Mucosa of stomach (tissue), 1 donor: ENCODE measurements at regions not wholly inside any gene's neighbourhood (a gene's known extent, or its start where the extent isn't known, plus 50 kb on each side); places are given as distances from the start of the nearest gene placed in this dataset.
"Not testable (repeated sequence)": the region's sequence is repeated elsewhere in the genome, so short reads cannot be mapped to it uniquely, and the experiment has no call there.

Experiments
- H3K27me3 ChIP-seq: one replicate; pipeline ENCODE4 v1.7.0; 2013; ENCODE audit warnings: mild to moderate bottlenecking, low read length; ENCODE audit not compliant: control insufficient read depth, insufficient read depth
- H3K36me3 ChIP-seq: one replicate; pipeline ENCODE4 v1.7.0; 2013; ENCODE audit warnings: low read length; ENCODE audit not compliant: control insufficient read depth, insufficient read depth
- H3K4me1 ChIP-seq: one replicate; pipeline ENCODE4 v1.7.0; 2013; ENCODE audit warnings: mild to moderate bottlenecking, low read length; ENCODE audit not compliant: control insufficient read depth, insufficient read depth
- H3K4me3 ChIP-seq: one replicate; pipeline ENCODE4 v1.7.0; 2013; ENCODE audit warnings: low read length
- H3K9ac ChIP-seq: one replicate; pipeline ENCODE4 v1.7.0; 2013; ENCODE audit warnings: mild to moderate bottlenecking, low read length, moderate library complexity
- H3K9me3 ChIP-seq: one replicate; pipeline ENCODE4 v1.7.0; 2013; ENCODE audit warnings: mild to moderate bottlenecking, low read length, moderate library complexity; ENCODE audit not compliant: control insufficient read depth
- donor health status: Pancreatic carcinoma.

GRCh38 chr2:128415779-128416061 lies 97.1 kb upstream of the HS6ST1 start:
- Histone ChIP-seq H3K27me3 (no peaks in the 10 kb centered on the region), H3K9ac (no peak overlapping the region), H3K4me1 (no peaks in the 10 kb centered on the region), H3K36me3 (no peaks in the 10 kb centered on the region), H3K4me3 (no peak overlapping the region), H3K9me3 (no peaks in the 10 kb centered on the region)

GRCh38 chr2:128416109-128416785 lies 97.6 kb upstream of the HS6ST1 start:
- Histone ChIP-seq H3K4me1 (no peaks in the 10 kb centered on the region), H3K36me3 (no peaks in the 10 kb centered on the region), H3K27me3 (no peaks in the 10 kb centered on the region), H3K9ac (no peak overlapping the region), H3K9me3 (no peaks in the 10 kb centered on the region), H3K4me3 (no peak overlapping the region)

GRCh38 chr2:128416806-128417205 lies 98.1 kb upstream of the HS6ST1 start:
- Histone ChIP-seq H3K36me3 (no peaks in the 10 kb centered on the region), H3K9me3 (no peaks in the 10 kb centered on the region), H3K4me1 (no peaks in the 10 kb centered on the region), H3K4me3 (no peak overlapping the region), H3K9ac (no peak overlapping the region), H3K27me3 (no peaks in the 10 kb centered on the region)

- H3K9ac ChIP-seq, H3K36me3 ChIP-seq, H3K9me3 ChIP-seq, H3K4me1 ChIP-seq, H3K27me3 ChIP-seq, H3K4me3 ChIP-seq: not testable (repeated sequence)
Observed at GRCh38 chr2:128417264-128417663, 98.6 kb upstream of the HS6ST1 start.

DNA sequence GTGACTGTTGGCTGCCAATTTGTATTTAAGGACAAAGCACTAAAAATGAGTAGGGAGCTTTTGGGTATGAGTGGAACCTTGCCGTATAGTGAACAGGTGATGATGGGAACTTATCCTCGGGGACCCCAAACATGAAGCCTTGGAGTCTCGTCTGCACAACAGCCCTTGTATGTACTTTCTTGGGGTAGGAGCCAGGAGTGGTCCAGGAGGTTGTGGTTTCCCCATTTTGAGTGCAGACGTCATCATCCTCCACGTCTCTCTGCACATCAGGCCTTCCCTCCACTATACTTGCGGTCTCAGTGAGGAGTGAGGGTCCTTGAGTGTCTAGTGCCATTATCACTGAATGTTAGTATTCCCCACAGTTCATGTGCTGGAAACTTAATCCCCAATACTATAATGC lies 101.5 kb upstream of the HS6ST1 start:
- no peaks in the 10 kb centered on the region for H3K9me3 ChIP-seq
- no peaks in the 10 kb centered on the region for H3K27me3 ChIP-seq
- no peak overlapping the region for H3K4me3 ChIP-seq
- no peaks in the 10 kb centered on the region for H3K36me3 ChIP-seq
- H3K4me1 ChIP-seq: no peaks in the 10 kb centered on the region
- no peak overlapping the region for H3K9ac ChIP-seq

- no peaks in the 10 kb centered on the region for H3K4me1 ChIP-seq
- no peaks in the 10 kb centered on the region for H3K36me3 ChIP-seq
- H3K4me3 ChIP-seq: no peak overlapping the region
- no peaks in the 10 kb centered on the region for H3K27me3 ChIP-seq
- H3K9me3 ChIP-seq: no peaks in the 10 kb centered on the region
- H3K9ac ChIP-seq: no peak overlapping the region
Observed at GRCh38 chr2:128420776-128421175, 102.1 kb upstream of the HS6ST1 start.

- Histone ChIP-seq H3K27me3 (no peaks in the 10 kb centered on the region), H3K36me3 (no peaks in the 10 kb centered on the region), H3K4me3 (no peak overlapping the region), H3K9me3 (no peaks in the 10 kb centered on the region), H3K4me1 (no peaks in the 10 kb centered on the region), H3K9ac (no peak overlapping the region)
Observed at GRCh38 chr2:128421286-128421685, 102.6 kb upstream of the HS6ST1 start.

GRCh38 chr2:128421861-128422311 lies 103.2 kb upstream of the HS6ST1 start:
- Histone ChIP-seq H3K9ac (no peak overlapping the region), H3K4me1 (no peaks in the 10 kb centered on the region), H3K27me3 (no peaks in the 10 kb centered on the region), H3K36me3 (no peaks in the 10 kb centered on the region), H3K9me3 (no peaks in the 10 kb centered on the region), H3K4me3 (no peak overlapping the region)

DNA sequence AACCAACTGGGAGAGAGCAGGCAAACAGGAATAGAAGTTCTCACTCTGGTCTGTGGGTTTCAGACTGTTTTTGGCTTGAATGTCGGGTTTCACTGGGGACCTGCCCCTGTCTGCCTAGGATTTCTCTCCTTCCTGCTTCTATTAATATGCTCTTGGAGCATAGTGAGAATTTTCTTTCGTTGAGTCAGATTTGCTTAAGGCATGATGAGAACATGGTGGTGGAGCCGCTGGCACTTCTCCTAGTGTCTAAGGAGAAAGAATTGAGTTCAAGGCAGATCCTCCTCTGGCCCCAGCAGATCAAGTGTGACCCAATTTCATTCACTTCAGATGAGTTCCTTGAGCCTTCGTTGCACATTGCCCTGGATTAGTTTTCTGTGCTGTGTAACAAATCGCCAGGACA lies 103.9 kb upstream of the HS6ST1 start:
- H3K9ac ChIP-seq: no peak overlapping the region
- no peaks in the 10 kb centered on the region for H3K36me3 ChIP-seq
- H3K4me1 ChIP-seq: no peaks in the 10 kb centered on the region
- H3K9me3 ChIP-seq: no peaks in the 10 kb centered on the region
- H3K27me3 ChIP-seq: no peaks in the 10 kb centered on the region
- H3K4me3 ChIP-seq: no peak overlapping the region

DNA sequence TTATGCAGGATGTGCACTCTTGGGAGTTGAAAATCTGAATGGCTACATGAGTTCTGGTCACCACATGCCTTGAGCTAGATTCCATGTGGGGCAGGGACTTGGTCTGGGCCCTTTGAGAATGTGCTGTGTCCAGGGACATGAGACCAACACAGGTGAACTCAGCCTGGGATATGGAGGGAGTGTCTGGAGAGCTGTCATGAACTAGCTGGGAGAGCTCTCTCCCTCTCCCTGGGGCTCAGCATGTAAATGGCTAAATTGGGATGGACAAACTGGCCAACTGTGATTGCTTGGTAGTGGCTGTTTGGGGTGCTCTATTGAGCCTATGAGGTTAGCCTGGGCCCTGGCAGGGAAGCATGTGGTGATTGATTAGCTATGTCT lies 105.1 kb upstream of the HS6ST1 start:
- no peaks in the 10 kb centered on the region for H3K4me1 ChIP-seq
- no peak overlapping the region for H3K9ac ChIP-seq
- no peaks in the 10 kb centered on the region for H3K36me3 ChIP-seq
- H3K27me3 ChIP-seq: no peaks in the 10 kb centered on the region
- no peaks in the 10 kb centered on the region for H3K9me3 ChIP-seq
- H3K4me3 ChIP-seq: no peak overlapping the region

DNA sequence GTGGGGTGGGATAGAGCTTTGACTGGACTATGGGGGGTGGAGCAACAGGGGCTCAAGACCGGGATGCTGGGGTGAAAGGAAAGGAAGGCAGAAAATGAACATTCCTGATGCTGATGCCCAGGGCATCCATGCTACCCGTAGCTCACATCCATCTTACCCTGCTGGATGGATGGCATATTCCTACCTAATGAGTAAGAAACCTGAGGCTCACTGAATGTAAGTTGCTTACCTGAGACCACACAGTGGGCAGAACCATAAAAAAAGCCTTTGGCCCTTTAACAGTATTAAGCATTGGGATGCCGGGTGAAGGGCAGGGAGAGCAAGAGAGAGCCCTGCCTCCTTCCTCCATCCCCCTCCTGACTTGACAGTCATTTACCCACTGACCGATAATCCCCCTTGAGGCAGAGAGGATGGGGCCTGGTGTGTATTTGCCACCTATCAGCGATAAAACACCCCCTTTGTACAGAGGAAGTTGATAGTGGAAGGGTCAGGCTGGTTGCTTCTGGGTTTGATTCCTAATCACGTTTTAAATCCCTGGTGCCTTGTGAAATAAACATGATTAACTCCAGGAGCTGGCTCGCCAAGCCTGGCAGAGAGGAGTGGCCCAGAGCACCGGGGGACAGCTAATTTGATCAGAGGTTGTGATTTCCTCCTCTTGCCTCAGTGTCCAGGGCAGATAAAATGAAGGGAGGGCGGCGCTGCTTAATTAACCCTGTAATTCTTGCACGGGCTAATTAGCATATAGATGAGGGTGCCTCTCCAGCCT lies 105.9 kb upstream of the HS6ST1 start:
- Histone ChIP-seq H3K9me3 (no peaks in the 10 kb centered on the region), H3K9ac (no peak overlapping the region), H3K36me3 (no peaks in the 10 kb centered on the region), H3K4me1 (no peaks in the 10 kb centered on the region), H3K27me3 (no peaks in the 10 kb centered on the region), H3K4me3 (no peak overlapping the region)

GRCh38 chr2:128425216-128425615 lies 106.5 kb upstream of the HS6ST1 start:
- Histone ChIP-seq H3K27me3 (no peaks in the 10 kb centered on the region), H3K9ac (no peak overlapping the region), H3K9me3 (no peaks in the 10 kb centered on the region), H3K4me3 (no peak overlapping the region), H3K36me3 (no peaks in the 10 kb centered on the region), H3K4me1 (no peaks in the 10 kb centered on the region)
